ENCODE measurements at regions not wholly inside any gene's neighbourhood (a gene's known extent, or its start where the extent isn't known, plus 50 kb on each side); places are given as distances from the start of the nearest gene placed in this dataset.
A peak's percentile ranks its signal among the peaks of the same experiment; 100 is the strongest.

DNA sequence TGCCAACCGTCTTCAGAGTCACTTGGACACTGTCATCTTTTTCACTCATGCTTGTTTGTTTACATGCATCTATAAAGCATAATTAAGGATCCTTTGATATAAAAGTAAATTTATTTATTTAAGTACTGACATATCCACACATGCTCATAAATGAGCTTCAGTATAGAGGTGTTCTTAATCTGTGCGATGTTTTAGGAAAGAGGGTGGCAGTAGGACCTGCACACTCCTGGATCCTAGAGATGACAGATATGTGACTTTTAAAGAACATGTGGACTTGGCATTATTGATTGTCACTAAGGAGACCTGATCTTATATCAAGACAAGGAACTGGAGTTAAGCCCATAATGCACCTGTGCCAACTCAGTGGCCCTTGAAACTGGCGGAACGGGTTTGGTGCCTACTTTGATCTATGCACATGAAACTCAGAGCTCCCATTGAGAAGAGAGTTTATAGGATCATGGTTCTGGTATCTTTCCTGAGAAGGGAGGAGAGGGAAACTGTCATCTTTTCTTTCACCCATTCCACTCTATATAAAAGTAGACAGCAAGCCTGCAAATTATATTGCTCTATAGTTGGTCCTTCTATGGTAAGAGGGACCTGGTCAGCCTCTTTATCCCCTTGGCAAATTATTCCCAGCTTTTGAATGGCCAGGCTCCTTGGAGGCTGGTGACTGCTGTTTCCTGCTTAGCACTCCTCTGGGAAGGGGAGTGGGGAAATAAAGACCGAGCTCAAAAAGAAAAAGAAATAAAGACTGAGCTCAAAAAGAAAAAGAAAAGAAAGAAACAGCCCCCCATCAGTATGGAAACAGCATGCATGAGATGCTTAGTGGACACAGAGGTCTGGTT, 57.8 kb upstream of the LIFR start:
- TF ChIP-seq, protein P1, sequence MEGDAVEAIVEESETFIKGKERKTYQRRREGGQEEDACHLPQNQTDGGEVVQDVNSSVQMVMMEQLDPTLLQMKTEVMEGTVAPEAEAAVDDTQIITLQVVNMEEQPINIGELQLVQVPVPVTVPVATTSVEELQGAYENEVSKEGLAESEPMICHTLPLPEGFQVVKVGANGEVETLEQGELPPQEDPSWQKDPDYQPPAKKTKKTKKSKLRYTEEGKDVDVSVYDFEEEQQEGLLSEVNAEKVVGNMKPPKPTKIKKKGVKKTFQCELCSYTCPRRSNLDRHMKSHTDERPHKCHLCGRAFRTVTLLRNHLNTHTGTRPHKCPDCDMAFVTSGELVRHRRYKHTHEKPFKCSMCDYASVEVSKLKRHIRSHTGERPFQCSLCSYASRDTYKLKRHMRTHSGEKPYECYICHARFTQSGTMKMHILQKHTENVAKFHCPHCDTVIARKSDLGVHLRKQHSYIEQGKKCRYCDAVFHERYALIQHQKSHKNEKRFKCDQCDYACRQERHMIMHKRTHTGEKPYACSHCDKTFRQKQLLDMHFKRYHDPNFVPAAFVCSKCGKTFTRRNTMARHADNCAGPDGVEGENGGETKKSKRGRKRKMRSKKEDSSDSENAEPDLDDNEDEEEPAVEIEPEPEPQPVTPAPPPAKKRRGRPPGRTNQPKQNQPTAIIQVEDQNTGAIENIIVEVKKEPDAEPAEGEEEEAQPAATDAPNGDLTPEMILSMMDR (IDR thresholded peaks at IDR 0.05; ENCODE audit: insufficient read depth, low read length, missing control alignments) = no peak
- POLR2A ChIA-PET = no interaction called here
- no peak overlapping the region for H3K4me3 ChIP-seq (ENCODE audit: low read depth, low read length)
- CTCF ChIA-PET = interaction anchor here (1.2 to 1.3 kb wide), 3 partner anchors 172 to 231 kb away, joined by 3 to 7 read pairs (median 4); no protein-coding TSS in a partner anchor
- no peak for DNase-seq (ENCODE audit: low read depth, low spot score)

DNA sequence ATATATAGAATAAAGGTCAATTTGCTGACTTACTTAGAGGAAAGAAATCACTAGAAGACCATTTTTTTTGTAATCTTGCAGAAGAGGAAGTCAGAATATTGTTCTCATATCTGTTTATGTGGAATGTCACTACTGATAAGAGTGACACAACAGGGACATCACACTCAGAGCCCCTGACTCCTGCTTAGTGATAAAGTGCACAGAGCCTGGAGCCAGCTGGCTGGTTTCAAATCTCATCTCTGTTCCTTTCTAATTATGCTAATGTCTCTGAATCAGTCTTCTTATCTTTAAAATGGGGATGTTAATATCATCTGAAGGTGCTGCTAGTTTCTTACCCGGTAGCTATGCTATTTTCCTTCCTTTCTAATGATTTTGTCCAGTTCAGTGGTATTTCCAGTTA, 58.6 kb upstream of the LIFR start:
- POLR2A ChIA-PET = no interaction called here
- TF ChIP-seq, protein P1 (IDR thresholded peaks at IDR 0.05; ENCODE audit: insufficient read depth, low read length, missing control alignments) = no peak
- CTCF ChIA-PET = interaction anchor here (1.2 to 1.3 kb wide), 2 partner anchors 173 to 232 kb away, joined by 3 to 4 read pairs; no protein-coding TSS in a partner anchor
- no peak overlapping the region for H3K4me3 ChIP-seq (ENCODE audit: low read depth, low read length)
- no peak for DNase-seq (ENCODE audit: low read depth, low spot score)

DNA sequence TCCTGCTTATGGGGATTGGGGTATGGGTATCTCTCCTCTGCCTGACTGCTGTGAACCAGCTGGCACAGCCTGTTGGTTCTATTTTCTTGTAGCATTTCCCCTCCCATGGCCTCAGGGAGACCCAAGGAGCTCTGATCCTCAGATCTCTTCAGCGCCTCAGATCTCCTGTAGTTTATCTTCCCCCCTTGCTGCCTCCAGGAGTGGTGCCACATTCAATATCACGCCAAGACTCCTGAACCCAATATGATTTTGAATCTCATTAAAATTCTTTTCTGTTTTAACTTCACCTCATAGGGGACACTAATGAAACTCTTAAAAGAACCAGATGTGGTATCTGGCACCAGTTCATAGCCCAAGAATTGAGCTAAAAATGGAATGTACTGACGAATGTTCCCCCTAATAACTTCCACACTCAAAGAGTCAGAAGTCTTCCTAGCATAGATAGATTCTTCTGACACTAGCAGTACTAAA, 59.6 kb upstream of the LIFR start:
- peak; percentile 56 for DNase-seq (ENCODE audit: low read depth, low spot score)
- ChIA-PET POLR2A (interaction anchor here (0.6 to 0.7 kb wide), 2 partner anchors 112 to 167 kb away, joined by 3 read pairs; no protein-coding TSS in a partner anchor), CTCF (interaction anchor here (0.8 to 1.8 kb wide), 4 partner anchors 165 to 233 kb away, joined by 3 to 4 read pairs (median 3); no protein-coding TSS in a partner anchor)
- no peak overlapping the region for H3K4me3 ChIP-seq (ENCODE audit: low read depth, low read length)
- TF ChIP-seq, protein P1 (IDR thresholded peaks at IDR 0.05; ENCODE audit: insufficient read depth, low read length, missing control alignments) = no peak

DNA sequence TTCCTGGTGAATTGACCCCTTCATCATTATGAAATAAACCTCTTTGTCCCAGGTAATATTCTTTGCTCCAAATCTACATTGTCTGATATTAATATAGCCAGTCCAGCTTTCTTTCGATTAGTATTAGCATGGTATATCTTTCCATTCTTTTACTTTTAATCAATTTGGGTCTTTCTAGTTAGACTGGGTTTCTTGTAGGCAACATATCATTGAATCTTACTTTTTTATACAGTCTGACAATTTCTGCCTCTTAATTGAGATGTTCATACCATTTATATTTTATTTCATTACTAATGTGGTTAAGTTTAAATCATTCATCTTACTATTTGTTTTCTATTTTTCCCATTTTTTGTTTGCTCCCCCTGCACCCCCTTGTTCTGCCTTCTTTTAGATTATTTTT, 61.7 kb upstream of the LIFR start:
- TF ChIP-seq, protein P1 (IDR thresholded peaks at IDR 0.05; ENCODE audit: insufficient read depth, low read length, missing control alignments) = no peak
- POLR2A ChIA-PET = no interaction called here
- CTCF ChIA-PET = interaction anchor here (1.1 kb wide), 1 partner anchor 191 kb away, joined by 3 read pairs; no protein-coding TSS in a partner anchor
- no peak overlapping the region for H3K4me3 ChIP-seq (ENCODE audit: low read depth, low read length)
- no peak for DNase-seq (ENCODE audit: low read depth, low spot score)

DNA sequence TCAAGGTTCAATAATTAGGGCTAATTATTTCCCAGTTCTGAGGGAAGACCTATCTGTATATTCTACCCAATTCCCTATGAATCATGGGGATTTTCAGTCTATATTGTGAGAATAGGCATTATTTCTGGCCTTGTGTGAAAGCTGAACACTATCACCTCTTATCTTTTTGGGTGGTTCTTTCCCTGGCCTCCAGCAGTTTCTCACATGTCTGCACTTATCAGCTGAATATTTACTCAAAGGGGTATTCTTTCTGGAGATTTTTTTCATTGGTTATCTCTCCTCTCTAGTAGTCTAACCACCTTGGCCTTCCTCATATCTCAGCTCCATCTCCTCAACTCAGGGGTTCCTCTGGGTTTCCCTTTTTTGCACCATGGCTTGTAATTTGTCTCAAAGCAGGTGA, 64.9 kb upstream of the LIFR start:
- POLR2A ChIA-PET = no interaction called here
- H3K4me3 ChIP-seq (ENCODE audit: low read depth, low read length) = no peak overlapping the region
- CTCF ChIA-PET = interaction anchor here (0.8 kb wide), 1 partner anchor 161 kb away, joined by 3 read pairs; no protein-coding TSS in a partner anchor
- DNase-seq (ENCODE audit: low read depth, low spot score) = no peak
- TF ChIP-seq, protein P1 (IDR thresholded peaks at IDR 0.05; ENCODE audit: insufficient read depth, low read length, missing control alignments) = no peak

DNA sequence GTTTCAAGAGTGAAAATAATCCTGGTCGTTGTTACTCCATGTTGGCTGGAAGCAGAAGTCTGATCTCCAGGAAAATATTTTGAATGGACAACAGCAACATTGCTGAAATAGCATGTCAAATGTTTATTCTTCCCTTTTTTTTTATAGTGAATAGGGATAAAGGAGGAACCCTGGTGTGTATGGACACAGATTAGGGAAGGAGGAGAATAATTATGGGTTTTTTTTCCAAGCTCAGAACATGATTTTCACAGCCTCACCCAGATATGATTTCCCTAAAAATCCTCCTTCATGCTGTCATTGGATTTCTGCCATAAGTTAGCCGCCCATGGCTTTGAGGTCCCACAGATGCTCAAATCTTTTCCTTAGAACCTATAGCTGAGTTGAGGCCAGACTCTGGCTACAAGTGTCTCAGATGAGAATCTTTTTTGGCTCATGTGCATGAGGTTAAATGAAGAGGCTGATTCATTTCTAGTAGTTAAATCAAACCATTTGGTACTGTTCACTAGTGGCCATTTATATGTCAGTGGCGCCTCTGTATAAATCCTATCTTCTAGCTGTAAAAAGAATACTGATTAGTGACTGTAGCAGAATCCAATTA, 65.5 kb upstream of the LIFR start:
- ChIA-PET POLR2A (no interaction called here), CTCF (no interaction called here)
- no peak overlapping the region for H3K4me3 ChIP-seq (ENCODE audit: low read depth, low read length)
- no peak for DNase-seq (ENCODE audit: low read depth, low spot score)
- TF ChIP-seq, protein P1 (IDR thresholded peaks at IDR 0.05; ENCODE audit: insufficient read depth, low read length, missing control alignments) = no peak
